ENCODE measurements at regions not wholly inside any gene's neighbourhood (a gene's known extent, or its start where the extent isn't known, plus 50 kb on each side); places are given as distances from the start of the nearest gene placed in this dataset.
A peak's percentile ranks its signal among the peaks of the same experiment; 100 is the strongest.

DNA sequence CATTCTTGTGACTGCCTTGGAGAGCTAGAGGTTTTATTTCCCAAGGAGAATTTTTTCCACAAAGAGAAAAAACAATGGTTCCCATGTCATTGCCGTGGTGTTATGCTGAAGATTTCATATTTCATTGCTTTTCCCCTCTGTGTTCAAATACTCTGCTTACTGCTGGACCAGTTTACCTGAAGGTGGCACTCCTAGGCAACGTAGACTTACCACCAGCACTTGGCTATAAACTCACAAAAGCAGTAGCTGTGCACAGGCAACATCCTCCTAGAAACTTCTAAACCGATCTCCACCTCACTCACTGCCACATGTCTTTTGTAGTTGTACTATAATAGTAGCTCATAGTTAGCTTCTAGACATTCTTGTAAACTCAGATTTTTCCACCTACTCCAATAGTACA, 1319.7 kb upstream of the CRIM1 start:
- ChIA-PET POLR2A (no interaction called here), CTCF (interaction anchor here (0.6 to 2.3 kb wide), 5 partner anchors 10 to 698 kb away, joined by 3 to 8 read pairs (median 3); no protein-coding TSS in a partner anchor)
- WGBS (ENCODE audit: low lambda C conversion rate) = 7% methylated on average over 3 of the region's 3 CpGs

DNA sequence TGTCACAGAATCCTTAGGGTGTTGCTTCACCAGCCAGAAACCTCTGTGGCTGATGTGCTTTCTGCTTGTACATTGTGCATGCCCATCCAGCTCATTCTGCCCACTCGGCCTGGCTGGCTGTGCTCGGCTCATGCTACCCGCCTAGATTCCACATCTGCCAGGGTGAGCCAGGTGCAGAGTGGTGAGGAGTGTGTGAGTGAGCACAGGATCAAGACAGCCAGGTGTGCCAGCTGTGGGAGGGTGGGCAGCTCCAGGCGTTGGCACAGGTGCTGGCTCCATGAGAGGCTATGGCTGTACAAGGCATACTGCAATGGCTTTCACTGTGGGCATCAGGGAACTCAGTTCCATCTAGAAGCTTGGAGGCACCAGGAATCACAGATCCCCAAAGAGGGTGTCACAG, 1321.8 kb upstream of the CRIM1 start:
- Histone ChIP-seq H3K4me3 (ENCODE audit: low read depth in 2 of 2, low read length in 1 of 2) (no peak overlapping the region), H3K27ac (ENCODE audit: low read depth in 2 of 2, low read length in 1 of 2) (no peak overlapping the region), H3K79me2 (ENCODE audit: insufficient read depth) (no peaks in the 10 kb centered on the region), H3F3A (replicated peaks; ENCODE audit: insufficient read depth) (no peaks in the 10 kb centered on the region), H3K9me2 (no peaks in the 10 kb centered on the region), H3K27me3 (ENCODE audit: insufficient read depth) (no peaks in the 10 kb centered on the region), H2AFZ (ENCODE audit: low read depth) (no peak overlapping the region), H3K4me2 (no peak overlapping the region), H4K20me1 (ENCODE audit: insufficient read depth) (no peaks in the 10 kb centered on the region), H3K9me3 (no peaks in the 10 kb centered on the region), H3K36me3 (replicated peaks in 1 of 2; ENCODE audit: control insufficient read depth in 1 of 2, insufficient read depth in 2 of 2, low read length in 1 of 2) (no peaks in the 10 kb centered on the region), H3K4me1 (ENCODE audit: control insufficient read depth in 1 of 2, insufficient read depth in 2 of 2, low read depth in 1 of 2, low read length in 1 of 2) (no peaks in the 10 kb centered on the region), H3K9ac (no peak overlapping the region)
- TF ChIP-seq SMC3 (IDR thresholded peaks at IDR 0.05; ENCODE audit: low read depth, low read length) = no peak
- TF ChIP-seq FOSL2 (IDR thresholded peaks at IDR 0.05; ENCODE audit: borderline replicate concordance, low read depth) = no peak
- no peak for TF ChIP-seq YY1 (IDR thresholded peaks at IDR 0.05; ENCODE audit: low read depth)
- no peak for TF ChIP-seq NRF1 (IDR thresholded peaks at IDR 0.05; ENCODE audit: low read depth, low read length)
- no peak for TF ChIP-seq NFIC (IDR thresholded peaks at IDR 0.05; ENCODE audit: borderline replicate concordance)
- no peak for TF ChIP-seq MXI1 (IDR thresholded peaks at IDR 0.05; ENCODE audit: low read depth, low read length)
- no peak for TF ChIP-seq RXRA (IDR thresholded peaks at IDR 0.05; ENCODE audit: borderline replicate concordance, low read depth)
- no peak for TF ChIP-seq TAF1 (IDR thresholded peaks at IDR 0.05; ENCODE audit: borderline replicate concordance, low read depth, low read length)
- TF ChIP-seq CHD2 (IDR thresholded peaks at IDR 0.05; ENCODE audit: low read length, partially characterized antibody) = no peak
- TF ChIP-seq RCOR1 (IDR thresholded peaks at IDR 0.05; ENCODE audit: low read length) = no peak
- TF ChIP-seq FOXM1 (IDR thresholded peaks at IDR 0.05; ENCODE audit: low read depth) = no peak
- TF ChIP-seq RFX5 (IDR thresholded peaks at IDR 0.05; ENCODE audit: low read length) = no peak
- no peak for TF ChIP-seq FOXJ3 (CRISPR knock-in tag; IDR thresholded peaks at IDR 0.05)
- no peak for TF ChIP-seq GATA2 (CRISPR knock-in tag; IDR thresholded peaks at IDR 0.05)
- TF ChIP-seq, protein P1, sequence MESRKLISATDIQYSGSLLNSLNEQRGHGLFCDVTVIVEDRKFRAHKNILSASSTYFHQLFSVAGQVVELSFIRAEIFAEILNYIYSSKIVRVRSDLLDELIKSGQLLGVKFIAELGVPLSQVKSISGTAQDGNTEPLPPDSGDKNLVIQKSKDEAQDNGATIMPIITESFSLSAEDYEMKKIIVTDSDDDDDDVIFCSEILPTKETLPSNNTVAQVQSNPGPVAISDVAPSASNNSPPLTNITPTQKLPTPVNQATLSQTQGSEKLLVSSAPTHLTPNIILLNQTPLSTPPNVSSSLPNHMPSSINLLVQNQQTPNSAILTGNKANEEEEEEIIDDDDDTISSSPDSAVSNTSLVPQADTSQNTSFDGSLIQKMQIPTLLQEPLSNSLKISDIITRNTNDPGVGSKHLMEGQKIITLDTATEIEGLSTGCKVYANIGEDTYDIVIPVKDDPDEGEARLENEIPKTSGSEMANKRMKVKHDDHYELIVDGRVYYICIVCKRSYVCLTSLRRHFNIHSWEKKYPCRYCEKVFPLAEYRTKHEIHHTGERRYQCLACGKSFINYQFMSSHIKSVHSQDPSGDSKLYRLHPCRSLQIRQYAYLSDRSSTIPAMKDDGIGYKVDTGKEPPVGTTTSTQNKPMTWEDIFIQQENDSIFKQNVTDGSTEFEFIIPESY (IDR thresholded peaks at IDR 0.05; ENCODE audit: borderline replicate concordance, low read depth) = no peak
- TF ChIP-seq, protein P2, sequence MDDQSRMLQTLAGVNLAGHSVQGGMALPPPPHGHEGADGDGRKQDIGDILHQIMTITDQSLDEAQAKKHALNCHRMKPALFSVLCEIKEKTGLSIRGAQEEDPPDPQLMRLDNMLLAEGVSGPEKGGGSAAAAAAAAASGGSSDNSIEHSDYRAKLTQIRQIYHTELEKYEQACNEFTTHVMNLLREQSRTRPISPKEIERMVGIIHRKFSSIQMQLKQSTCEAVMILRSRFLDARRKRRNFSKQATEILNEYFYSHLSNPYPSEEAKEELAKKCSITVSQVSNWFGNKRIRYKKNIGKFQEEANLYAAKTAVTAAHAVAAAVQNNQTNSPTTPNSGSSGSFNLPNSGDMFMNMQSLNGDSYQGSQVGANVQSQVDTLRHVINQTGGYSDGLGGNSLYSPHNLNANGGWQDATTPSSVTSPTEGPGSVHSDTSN (IDR thresholded peaks at IDR 0.05) = no peak
- no peak for TF ChIP-seq ELF1 (IDR thresholded peaks at IDR 0.05)
- no peak for TF ChIP-seq JUND (IDR thresholded peaks at IDR 0.05)
- TF ChIP-seq MEF2A (IDR thresholded peaks at IDR 0.05; ENCODE audit: borderline replicate concordance, low read depth) = no peak
- TF ChIP-seq, protein P3, sequence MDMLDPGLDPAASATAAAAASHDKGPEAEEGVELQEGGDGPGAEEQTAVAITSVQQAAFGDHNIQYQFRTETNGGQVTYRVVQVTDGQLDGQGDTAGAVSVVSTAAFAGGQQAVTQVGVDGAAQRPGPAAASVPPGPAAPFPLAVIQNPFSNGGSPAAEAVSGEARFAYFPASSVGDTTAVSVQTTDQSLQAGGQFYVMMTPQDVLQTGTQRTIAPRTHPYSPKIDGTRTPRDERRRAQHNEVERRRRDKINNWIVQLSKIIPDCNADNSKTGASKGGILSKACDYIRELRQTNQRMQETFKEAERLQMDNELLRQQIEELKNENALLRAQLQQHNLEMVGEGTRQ (IDR thresholded peaks at IDR 0.05; ENCODE audit: borderline replicate concordance, low read depth, low read length) = no peak
- POLR2A ChIA-PET = no interaction called here
- CTCF ChIA-PET = interaction anchor here (1.7 to 2.3 kb wide), 2 partner anchors 9 to 377 kb away, joined by 5 to 8 read pairs; no protein-coding TSS in a partner anchor
- WGBS (ENCODE audit: low lambda C conversion rate) = 15% methylated on average over 4 of the region's 4 CpGs
- DNase-seq = no peak

More for the DNA sequence above, 1319.7 kb upstream of the CRIM1 start:
- TF ChIP-seq, protein P4, sequence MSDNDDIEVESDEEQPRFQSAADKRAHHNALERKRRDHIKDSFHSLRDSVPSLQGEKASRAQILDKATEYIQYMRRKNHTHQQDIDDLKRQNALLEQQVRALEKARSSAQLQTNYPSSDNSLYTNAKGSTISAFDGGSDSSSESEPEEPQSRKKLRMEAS (IDR thresholded peaks at IDR 0.05; ENCODE audit: low read depth) = no peak
- TF ChIP-seq, protein P5, sequence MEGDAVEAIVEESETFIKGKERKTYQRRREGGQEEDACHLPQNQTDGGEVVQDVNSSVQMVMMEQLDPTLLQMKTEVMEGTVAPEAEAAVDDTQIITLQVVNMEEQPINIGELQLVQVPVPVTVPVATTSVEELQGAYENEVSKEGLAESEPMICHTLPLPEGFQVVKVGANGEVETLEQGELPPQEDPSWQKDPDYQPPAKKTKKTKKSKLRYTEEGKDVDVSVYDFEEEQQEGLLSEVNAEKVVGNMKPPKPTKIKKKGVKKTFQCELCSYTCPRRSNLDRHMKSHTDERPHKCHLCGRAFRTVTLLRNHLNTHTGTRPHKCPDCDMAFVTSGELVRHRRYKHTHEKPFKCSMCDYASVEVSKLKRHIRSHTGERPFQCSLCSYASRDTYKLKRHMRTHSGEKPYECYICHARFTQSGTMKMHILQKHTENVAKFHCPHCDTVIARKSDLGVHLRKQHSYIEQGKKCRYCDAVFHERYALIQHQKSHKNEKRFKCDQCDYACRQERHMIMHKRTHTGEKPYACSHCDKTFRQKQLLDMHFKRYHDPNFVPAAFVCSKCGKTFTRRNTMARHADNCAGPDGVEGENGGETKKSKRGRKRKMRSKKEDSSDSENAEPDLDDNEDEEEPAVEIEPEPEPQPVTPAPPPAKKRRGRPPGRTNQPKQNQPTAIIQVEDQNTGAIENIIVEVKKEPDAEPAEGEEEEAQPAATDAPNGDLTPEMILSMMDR (IDR thresholded peaks at IDR 0.05) = peak; percentile 29
- TF ChIP-seq RAD21 (IDR thresholded peaks at IDR 0.05; ENCODE audit: low read length) = peak; percentile 48
- no peaks in the 10 kb centered on the region for H3K9me2 ChIP-seq
- no peaks in the 10 kb centered on the region for H4K20me1 ChIP-seq (ENCODE audit: insufficient read depth)
- H3K9ac ChIP-seq = no peak overlapping the region
- no peaks in the 10 kb centered on the region for H3F3A ChIP-seq (replicated peaks; ENCODE audit: insufficient read depth)
- H3K27me3 ChIP-seq (ENCODE audit: insufficient read depth) = no peaks in the 10 kb centered on the region
- DNase-seq = peak; percentile 3
- H3K9me3 ChIP-seq = no peaks in the 10 kb centered on the region
- no peak overlapping the region for H3K27ac ChIP-seq (ENCODE audit: low read depth in 2 of 2, low read length in 1 of 2)
- H3K4me1 ChIP-seq (ENCODE audit: control insufficient read depth in 1 of 2, insufficient read depth in 2 of 2, low read depth in 1 of 2, low read length in 1 of 2) = no peaks in the 10 kb centered on the region
- no peak overlapping the region for H3K4me3 ChIP-seq (ENCODE audit: low read depth in 2 of 2, low read length in 1 of 2)
- no peak overlapping the region for H2AFZ ChIP-seq (ENCODE audit: low read depth)
- no peak overlapping the region for H3K4me2 ChIP-seq
- no peaks in the 10 kb centered on the region for H3K36me3 ChIP-seq (replicated peaks in 1 of 2; ENCODE audit: control insufficient read depth in 1 of 2, insufficient read depth in 2 of 2, low read length in 1 of 2)
- H3K79me2 ChIP-seq (ENCODE audit: insufficient read depth) = no peaks in the 10 kb centered on the region

Data from SK-N-SH (cell line).